CD4-positive, CD25-positive, alpha-beta regulatory T cell (primary cell): ENCODE measurements at regions not wholly inside any gene's neighbourhood (a gene's known extent, or its start where the extent isn't known, plus 50 kb on each side); places are given as distances from the start of the nearest gene placed in this dataset.

Experiments
- ATAC-seq, 2 donors: fragments of 150-1000 bp; cut with Tn5 transposase; one replicate each; pipeline ENCODE4 v1.10.0; 2021; ENCODE audit warnings: low read depth in 2 of 2, moderate number of reproducible peaks in 2 of 2, moderate library complexity in 1 of 2
- DNase-seq, 3 donors: peaks; one replicate each; pipeline versions ENCODE4 v3.0.0 to v3.0.0-alpha.2; 2012 to 2022; ENCODE audit warnings: mixed read lengths in 1 of 3
- H3K27ac ChIP-seq: one replicate; pipeline ENCODE4 v1.7.0; 2013; ENCODE audit warnings: mild to moderate bottlenecking, low read length; ENCODE audit not compliant: insufficient read depth, poor library complexity, severe bottlenecking
- H3K27me3 ChIP-seq: one replicate; pipeline ENCODE4 v1.7.0; 2013; ENCODE audit warnings: low read length; ENCODE audit not compliant: control insufficient read depth, insufficient read depth
- H3K36me3 ChIP-seq: one replicate; pipeline ENCODE4 v1.7.0; 2013; ENCODE audit warnings: mild to moderate bottlenecking, low read length, moderate library complexity; ENCODE audit not compliant: control insufficient read depth, insufficient read depth
- H3K4me1 ChIP-seq: 2 replicates; pipeline ENCODE4 v1.7.0; 2013; ENCODE audit warnings: mild to moderate bottlenecking, low read length; ENCODE audit not compliant: insufficient read depth, control insufficient read depth, poor library complexity, severe bottlenecking
- H3K4me3 ChIP-seq: one replicate; pipeline ENCODE4 v1.7.0; 2013; ENCODE audit warnings: low read depth, mild to moderate bottlenecking, low read length, moderate library complexity
- H3K9me3 ChIP-seq, 2 experiments: 1 replicate in 1 of 2; 2 replicates in 1 of 2; pipeline ENCODE4 v1.7.0; 2013; ENCODE audit warnings: low read length in 2 of 2, mild to moderate bottlenecking in 1 of 2, moderate library complexity in 1 of 2; ENCODE audit not compliant: control insufficient read depth in 2 of 2
- H3K27ac Mint-ChIP-seq, 3 donors: one replicate each; pipeline ENCODE4 v1.8.0; 2020 to 2022; ENCODE audit warnings: mild to moderate bottlenecking in 3 of 3, mixed read lengths in 3 of 3, moderate library complexity in 2 of 3
- H3K27me3 Mint-ChIP-seq: one replicate; pipeline ENCODE4 v1.8.0; 2022; ENCODE audit warnings: mild to moderate bottlenecking, mixed read lengths
- H3K36me3 Mint-ChIP-seq: one replicate; pipeline ENCODE4 v1.8.0; 2020; ENCODE audit warnings: mixed read lengths
- H3K4me1 Mint-ChIP-seq, 4 donors: one replicate each; pipeline ENCODE4 v1.8.0; 2020 to 2022; ENCODE audit warnings: mixed read lengths in 4 of 4, mild to moderate bottlenecking in 1 of 4
- H3K4me3 Mint-ChIP-seq, 4 donors: one replicate each; pipeline ENCODE4 v1.8.0; 2020 to 2022; ENCODE audit warnings: mild to moderate bottlenecking in 4 of 4, mixed read lengths in 4 of 4, moderate library complexity in 3 of 4
- H3K9me3 Mint-ChIP-seq, 7 donors: one replicate each; pipeline ENCODE4 v1.8.0; 2020 to 2022; ENCODE audit warnings: mixed read lengths in 7 of 7, mild to moderate bottlenecking in 3 of 7, moderate library complexity in 2 of 7

- Mint-ChIP-seq H3K27ac (no peak overlapping the region), H3K27me3 (no peaks in the 10 kb centered on the region), H3K4me3 (no peak overlapping the region), H3K4me1 (no peaks in the 10 kb centered on the region), H3K36me3 (no peaks in the 10 kb centered on the region), H3K9me3 (no peaks in the 10 kb centered on the region)
- no peaks in the 10 kb centered on the region for H3K9me3 ChIP-seq
- H3K27ac ChIP-seq: no peak overlapping the region
- H3K27me3 ChIP-seq: peaks cover 4% of the 10 kb centered on the region
- no peak for ATAC-seq
- no peaks in the 10 kb centered on the region for H3K4me1 ChIP-seq
- H3K36me3 ChIP-seq: no peaks in the 10 kb centered on the region
- H3K4me3 ChIP-seq: no peak overlapping the region
- no peak for DNase-seq
Observed at GRCh38 chr5:111667128-111667736, 89.8 kb downstream of the NREP start.

- Mint-ChIP-seq H3K4me1 (no peaks in the 10 kb centered on the region), H3K4me3 (no peak overlapping the region), H3K27me3 (no peaks in the 10 kb centered on the region), H3K9me3 (peaks cover 0 to 8% (median 6%) of the 10 kb centered on the region in 7 donors), H3K36me3 (no peaks in the 10 kb centered on the region), H3K27ac (no peak overlapping the region)
- Histone ChIP-seq H3K4me3 (no peak overlapping the region), H3K4me1 (no peaks in the 10 kb centered on the region), H3K36me3 (no peaks in the 10 kb centered on the region), H3K9me3 (no peaks in the 10 kb centered on the region), H3K27ac (no peak overlapping the region), H3K27me3 (no peaks in the 10 kb centered on the region)
- DNase-seq (no peak), ATAC-seq (no peak)
Observed at GRCh38 chr5:111656580-111656979, 100.4 kb downstream of the NREP start.

GRCh38 chr5:111655169-111655924, 101.6 kb downstream of the NREP start:
- Mint-ChIP-seq H3K27ac (no peak overlapping the region), H3K36me3 (no peaks in the 10 kb centered on the region), H3K27me3 (no peaks in the 10 kb centered on the region), H3K9me3 (peaks cover 0 to 6% (median 4%) of the 10 kb centered on the region in 7 donors), H3K4me1 (no peaks in the 10 kb centered on the region), H3K4me3 (no peak overlapping the region)
- no peaks in the 10 kb centered on the region for H3K4me1 ChIP-seq
- no peaks in the 10 kb centered on the region for H3K27me3 ChIP-seq
- DNase-seq (no peak), ATAC-seq (no peak)
- H3K9me3 ChIP-seq: no peaks in the 10 kb centered on the region
- H3K4me3 ChIP-seq: no peak overlapping the region
- H3K36me3 ChIP-seq: no peaks in the 10 kb centered on the region
- H3K27ac ChIP-seq: no peak overlapping the region

GRCh38 chr5:111653408-111653807, 103.6 kb downstream of the NREP start:
- no peaks in the 10 kb centered on the region for H3K27me3 ChIP-seq
- Mint-ChIP-seq H3K27me3 (no peaks in the 10 kb centered on the region), H3K4me1 (no peaks in the 10 kb centered on the region)

GRCh38 chr5:111649516-111649915, 107.5 kb downstream of the NREP start:
- no peaks in the 10 kb centered on the region for H3K4me1 Mint-ChIP-seq
- Histone ChIP-seq H3K4me1 (no peaks in the 10 kb centered on the region), H3K9me3 (no peaks in the 10 kb centered on the region), H3K36me3 (no peaks in the 10 kb centered on the region), H3K27me3 (no peaks in the 10 kb centered on the region), H3K4me3 (no peak overlapping the region), H3K27ac (no peak overlapping the region)
- H3K9me3 Mint-ChIP-seq: peaks cover 0 to 6% (median 0%) of the 10 kb centered on the region in 7 donors
- no peaks in the 10 kb centered on the region for H3K36me3 Mint-ChIP-seq
- no peak for DNase-seq
- no peak overlapping the region for H3K4me3 Mint-ChIP-seq
- no peaks in the 10 kb centered on the region for H3K27me3 Mint-ChIP-seq
- no peak overlapping the region for H3K27ac Mint-ChIP-seq
- ATAC-seq: no peak

More at GRCh38 chr5:111653408-111653807, 103.6 kb downstream of the NREP start:
- H3K27ac ChIP-seq: no peak overlapping the region
- Mint-ChIP-seq H3K4me3 (no peak overlapping the region), H3K9me3 (peaks cover 0 to 4% (median 2%) of the 10 kb centered on the region in 7 donors), H3K27ac (no peak overlapping the region), H3K36me3 (no peaks in the 10 kb centered on the region)
- no peak overlapping the region for H3K4me3 ChIP-seq
- no peaks in the 10 kb centered on the region for H3K36me3 ChIP-seq
- no peak for ATAC-seq
- H3K9me3 ChIP-seq: no peaks in the 10 kb centered on the region
- no peaks in the 10 kb centered on the region for H3K4me1 ChIP-seq
- no peak for DNase-seq

- Mint-ChIP-seq H3K27me3 (no peaks in the 10 kb centered on the region), H3K27ac (no peak overlapping the region), H3K9me3 (peaks cover 0 to 4% (median 0%) of the 10 kb centered on the region in 7 donors), H3K36me3 (no peaks in the 10 kb centered on the region), H3K4me3 (no peak overlapping the region), H3K4me1 (no peaks in the 10 kb centered on the region)
- Histone ChIP-seq H3K27me3 (no peaks in the 10 kb centered on the region), H3K36me3 (no peaks in the 10 kb centered on the region), H3K9me3 (peaks cover 0 to under 1% of the 10 kb centered on the region in 2 experiments), H3K27ac (no peak overlapping the region), H3K4me3 (no peak overlapping the region), H3K4me1 (no peaks in the 10 kb centered on the region)
- ATAC-seq: no peak
- DNase-seq: no peak
Observed at GRCh38 chr5:111645303-111645838, 111.6 kb downstream of the NREP start.

- no peak overlapping the region for H3K4me3 ChIP-seq
- no peaks in the 10 kb centered on the region for H3K27me3 ChIP-seq
- no peak overlapping the region for H3K27ac Mint-ChIP-seq
- no peak for ATAC-seq
- peaks cover 3 to 10% of the 10 kb centered on the region in 2 experiments for H3K9me3 ChIP-seq
- no peaks in the 10 kb centered on the region for H3K4me1 Mint-ChIP-seq
- H3K27ac ChIP-seq: no peak overlapping the region
- no peaks in the 10 kb centered on the region for H3K36me3 ChIP-seq
- H3K4me1 ChIP-seq: no peaks in the 10 kb centered on the region
- peaks cover 0 to 10% (median 3%) of the 10 kb centered on the region in 7 donors for H3K9me3 Mint-ChIP-seq
- no peaks in the 10 kb centered on the region for H3K36me3 Mint-ChIP-seq
- no peak overlapping the region for H3K4me3 Mint-ChIP-seq
- DNase-seq: no peak
- no peaks in the 10 kb centered on the region for H3K27me3 Mint-ChIP-seq
Observed at GRCh38 chr5:111643499-111643898, 113.5 kb downstream of the NREP start.
